HG02852 (cell line): ENCODE measurements at regions not wholly inside any gene's neighbourhood (a gene's known extent, or its start where the extent isn't known, plus 50 kb on each side); places are given as distances from the start of the nearest gene placed in this dataset.
"Not testable (repeated sequence)": the region's sequence is repeated elsewhere in the genome, so short reads cannot be mapped to it uniquely, and the experiment has no call there.

Source experiments
- ATAC-seq: cut with Tn5 transposase; IDR thresholded peaks from one replicate; pipeline ENCODE4 v1.9.1; 2021; ENCODE audit warnings: mild to moderate bottlenecking, moderate library complexity; ENCODE audit not compliant: unreplicated experiment

GRCh38 chr19:28359431-28360414 is 853.2 kb downstream of the UQCRFS1 start:
- ATAC-seq = no peak

GRCh38 chr19:28358633-28359032 is 854.3 kb downstream of the UQCRFS1 start:
- ATAC-seq = no peak

- ATAC-seq = no peak
These were observed 861.2 kb downstream of the UQCRFS1 start for GRCh38 chr19:28351761-28352160.

- ATAC-seq = not testable (repeated sequence)
These were observed 861.6 kb downstream of the UQCRFS1 start for GRCh38 chr19:28351321-28351720.

GRCh38 chr19:28350673-28351072 is 862.3 kb downstream of the UQCRFS1 start:
- no peak for ATAC-seq

- ATAC-seq = no peak
These were observed 862.9 kb downstream of the UQCRFS1 start for GRCh38 chr19:28350037-28350436.

GRCh38 chr19:28349604-28350003 is 863.3 kb downstream of the UQCRFS1 start:
- ATAC-seq = no peak

- ATAC-seq = no peak
These were observed 867.1 kb downstream of the UQCRFS1 start for GRCh38 chr19:28345811-28346210.

GRCh38 chr19:28341810-28342350 is 871.1 kb downstream of the UQCRFS1 start:
- no peak for ATAC-seq

GRCh38 chr19:28334419-28334818 is 878.5 kb downstream of the UQCRFS1 start:
- ATAC-seq = no peak

GRCh38 chr19:28333909-28334308 is 879.0 kb downstream of the UQCRFS1 start:
- ATAC-seq = no peak

GRCh38 chr19:28332886-28333285 is 880.1 kb downstream of the UQCRFS1 start:
- no peak for ATAC-seq

- no peak for ATAC-seq
These were observed 880.6 kb downstream of the UQCRFS1 start for GRCh38 chr19:28332351-28332750.

- no peak for ATAC-seq
These were observed 881.4 kb downstream of the UQCRFS1 start for GRCh38 chr19:28331596-28331995.

GRCh38 chr19:28330831-28331230 is 882.1 kb downstream of the UQCRFS1 start:
- no peak for ATAC-seq

GRCh38 chr19:28329429-28329828 is 883.5 kb downstream of the UQCRFS1 start:
- no peak for ATAC-seq

- ATAC-seq = no peak
These were observed 885.0 kb downstream of the UQCRFS1 start for GRCh38 chr19:28327905-28328304.

- no peak for ATAC-seq
These were observed 886.2 kb downstream of the UQCRFS1 start for GRCh38 chr19:28326746-28327145.

- no peak for ATAC-seq
These were observed 888.5 kb downstream of the UQCRFS1 start for GRCh38 chr19:28324275-28325060.

GRCh38 chr19:28322945-28323344 is 890.0 kb downstream of the UQCRFS1 start:
- no peak for ATAC-seq

- ATAC-seq = no peak
These were observed 890.5 kb downstream of the UQCRFS1 start for GRCh38 chr19:28322491-28322890.
